HCEC 1CT (cell line): ENCODE measurements at regions not wholly inside any gene's neighbourhood (a gene's known extent, or its start where the extent isn't known, plus 50 kb on each side); places are given as distances from the start of the nearest gene placed in this dataset.
"Not testable (repeated sequence)": the region's sequence is repeated elsewhere in the genome, so short reads cannot be mapped to it uniquely, and the experiment has no call there.

Source experiments
- DNase-seq: peaks from one replicate; pipeline ENCODE4 v3.0.0-alpha.2; 2017

- DNase-seq = not testable (repeated sequence)
These were observed 333.5 kb downstream of the KIF20B start for GRCh38 chr10:90034862-90035261.

GRCh38 chr10:90041585-90041984 lies 340.2 kb downstream of the KIF20B start:
- no peak for DNase-seq

GRCh38 chr10:90042075-90042474 lies 340.7 kb downstream of the KIF20B start:
- DNase-seq = no peak

GRCh38 chr10:90047243-90047729 lies 345.9 kb downstream of the KIF20B start:
- no peak for DNase-seq

- no peak for DNase-seq
These were observed 349.7 kb downstream of the KIF20B start for GRCh38 chr10:90051053-90051452.

GRCh38 chr10:90051474-90051873 lies 350.1 kb downstream of the KIF20B start:
- no peak for DNase-seq

- peak; percentile 81 for DNase-seq
These were observed 361.4 kb downstream of the KIF20B start for GRCh38 chr10:90062786-90063185.

GRCh38 chr10:90064295-90064694 lies 362.9 kb downstream of the KIF20B start:
- DNase-seq = no peak

- no peak for DNase-seq
These were observed 365.0 kb downstream of the KIF20B start for GRCh38 chr10:90066435-90066834.

- DNase-seq = no peak
These were observed 374.6 kb downstream of the KIF20B start for GRCh38 chr10:90075995-90076394.

GRCh38 chr10:90079819-90080218 lies 378.4 kb downstream of the KIF20B start:
- DNase-seq = no peak

- DNase-seq = peak; percentile 80
These were observed 385.3 kb downstream of the KIF20B start for GRCh38 chr10:90086606-90087190.

- peak; percentile 95 for DNase-seq
These were observed 386.0 kb downstream of the KIF20B start for GRCh38 chr10:90087197-90088023.

GRCh38 chr10:90088024-90088317 lies 386.6 kb downstream of the KIF20B start:
- DNase-seq = no peak

- DNase-seq = no peak
These were observed 388.3 kb downstream of the KIF20B start for GRCh38 chr10:90089719-90090118.

GRCh38 chr10:90096196-90096595 lies 394.8 kb downstream of the KIF20B start:
- DNase-seq = no peak

- not testable (repeated sequence) for DNase-seq
These were observed 406.2 kb downstream of the KIF20B start for GRCh38 chr10:90107581-90107980.

- peak; percentile 79 for DNase-seq
These were observed 410.3 kb downstream of the KIF20B start for GRCh38 chr10:90111671-90112070.

- peak; percentile 56 for DNase-seq
These were observed 411.3 kb downstream of the KIF20B start for GRCh38 chr10:90112681-90113080.

- DNase-seq = not testable (repeated sequence)
These were observed 417.2 kb downstream of the KIF20B start for GRCh38 chr10:90118567-90118966.

GRCh38 chr10:90119631-90120280 lies 418.4 kb downstream of the KIF20B start:
- DNase-seq = not testable (repeated sequence)

GRCh38 chr10:90125456-90126255 lies 424.3 kb downstream of the KIF20B start:
- DNase-seq = peak; percentile 64

GRCh38 chr10:90126256-90126595 lies 424.8 kb downstream of the KIF20B start:
- DNase-seq = no peak
